Tibial artery (tissue), 4 donors: ENCODE measurements at regions not wholly inside any gene's neighbourhood (a gene's known extent, or its start where the extent isn't known, plus 50 kb on each side); places are given as distances from the start of the nearest gene placed in this dataset.
"Not testable (repeated sequence)": the region's sequence is repeated elsewhere in the genome, so short reads cannot be mapped to it uniquely, and the experiment has no call there.

Experiments
- DNase-seq, 2 donors: peaks; one replicate each; pipeline ENCODE4 v3.0.0-alpha.2; 2019
- H3K27ac ChIP-seq, 2 donors: fragments of 200-600 bp; sonication (generic) in 1 of 2; 1 replicate in 1 of 2; 2 replicates in 1 of 2; pipeline ENCODE4 v1.5.1; 2018 to 2019; ENCODE audit warnings: mild to moderate bottlenecking in 1 of 2
- H3K27me3 ChIP-seq, 2 donors: fragments of 200-600 bp; sonication (generic) in 1 of 2; one replicate each; pipeline versions ENCODE4 v1.5.1 to v1.6.0; 2016 to 2019
- H3K36me3 ChIP-seq, 3 donors: fragments of 200-600 bp; sonication (generic) in 2 of 3; one replicate each; pipeline ENCODE4 v1.5.1; 2016 to 2019; ENCODE audit warnings: mild to moderate bottlenecking in 2 of 3
- H3K4me1 ChIP-seq, 4 donors: fragments of 200-600 bp; sonication (generic) in 2 of 4; 1 replicate in 3 of 4; 2 replicates in 1 of 4; pipeline ENCODE4 v1.5.1; 2016 to 2019
- H3K4me3 ChIP-seq, 2 donors: fragments of 200-600 bp; sonication (generic) in 1 of 2; 1 replicate in 1 of 2; 2 replicates in 1 of 2; pipeline ENCODE4 v1.5.1; 2018 to 2019; ENCODE audit warnings: mild to moderate bottlenecking in 2 of 2
- H3K9me3 ChIP-seq, 3 donors: fragments of 200-600 bp; sonication (generic) in 1 of 3; one replicate each; pipeline ENCODE4 v1.5.1; 2016 to 2019
- intact Hi-C: fragments of 100-400 bp; cut with DNase I; formaldehyde crosslinking; loops from one replicate; pipeline ENCODE4 v1.15.0; 2023; ENCODE audit warnings: low total_unique reads
- TF ChIP-seq, protein P1 (sequence below), 2 experiments: fragments of 200-600 bp in 1 of 2; fragments of 450-650 bp in 1 of 2; IDR thresholded peaks; one replicate each; pipeline ENCODE4 v1.5.1; 2017 to 2019; ENCODE audit warnings: antibody characterized with exemption in 2 of 2, mild to moderate bottlenecking in 1 of 2, moderate library complexity in 1 of 2

DNA sequence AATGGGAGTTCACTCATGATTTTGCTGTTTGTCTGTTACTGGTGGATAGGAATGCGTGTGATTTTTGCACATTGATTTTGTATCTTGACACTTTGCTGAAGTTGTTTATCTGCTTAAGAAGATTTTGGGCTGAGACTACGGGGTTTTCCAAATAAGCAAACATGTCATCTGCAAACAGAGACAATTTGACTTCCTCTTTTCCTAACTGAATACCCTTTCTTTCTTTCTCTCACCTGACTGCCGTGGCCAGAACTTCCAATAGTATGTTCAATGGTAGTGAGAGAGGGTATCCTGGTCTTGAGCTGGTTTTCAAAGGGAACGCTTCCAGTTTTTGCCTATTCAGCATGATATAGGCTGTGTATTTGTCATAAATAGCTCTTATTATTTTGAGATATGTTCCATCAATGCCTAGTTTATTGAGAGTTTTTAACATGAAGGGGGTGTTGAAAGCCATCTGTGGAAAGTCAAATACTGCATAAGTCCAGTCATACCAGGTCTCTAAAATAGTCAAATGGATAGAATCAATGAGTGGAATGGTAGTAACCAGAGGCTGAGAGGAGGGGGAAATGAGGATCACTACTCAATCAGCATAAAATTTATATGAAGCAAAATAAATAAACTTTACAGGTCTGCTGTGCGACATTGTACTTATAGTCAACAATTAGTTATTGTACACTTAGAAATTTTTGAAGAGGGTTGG, 610.4 kb upstream of the ADGRB3 start:
- DNase-seq: no peak
- Histone ChIP-seq H3K4me3 (no peak overlapping the region), H3K27ac (no peak overlapping the region), H3K36me3 (no peaks in the 10 kb centered on the region), H3K27me3 (no peaks in the 10 kb centered on the region), H3K9me3 (no peaks in the 10 kb centered on the region), H3K4me1 (no peaks in the 10 kb centered on the region)
- TF ChIP-seq, protein P1, sequence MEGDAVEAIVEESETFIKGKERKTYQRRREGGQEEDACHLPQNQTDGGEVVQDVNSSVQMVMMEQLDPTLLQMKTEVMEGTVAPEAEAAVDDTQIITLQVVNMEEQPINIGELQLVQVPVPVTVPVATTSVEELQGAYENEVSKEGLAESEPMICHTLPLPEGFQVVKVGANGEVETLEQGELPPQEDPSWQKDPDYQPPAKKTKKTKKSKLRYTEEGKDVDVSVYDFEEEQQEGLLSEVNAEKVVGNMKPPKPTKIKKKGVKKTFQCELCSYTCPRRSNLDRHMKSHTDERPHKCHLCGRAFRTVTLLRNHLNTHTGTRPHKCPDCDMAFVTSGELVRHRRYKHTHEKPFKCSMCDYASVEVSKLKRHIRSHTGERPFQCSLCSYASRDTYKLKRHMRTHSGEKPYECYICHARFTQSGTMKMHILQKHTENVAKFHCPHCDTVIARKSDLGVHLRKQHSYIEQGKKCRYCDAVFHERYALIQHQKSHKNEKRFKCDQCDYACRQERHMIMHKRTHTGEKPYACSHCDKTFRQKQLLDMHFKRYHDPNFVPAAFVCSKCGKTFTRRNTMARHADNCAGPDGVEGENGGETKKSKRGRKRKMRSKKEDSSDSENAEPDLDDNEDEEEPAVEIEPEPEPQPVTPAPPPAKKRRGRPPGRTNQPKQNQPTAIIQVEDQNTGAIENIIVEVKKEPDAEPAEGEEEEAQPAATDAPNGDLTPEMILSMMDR (IDR thresholded peaks at IDR 0.05): no peak
- intact Hi-C loops: no loop called here

DNA sequence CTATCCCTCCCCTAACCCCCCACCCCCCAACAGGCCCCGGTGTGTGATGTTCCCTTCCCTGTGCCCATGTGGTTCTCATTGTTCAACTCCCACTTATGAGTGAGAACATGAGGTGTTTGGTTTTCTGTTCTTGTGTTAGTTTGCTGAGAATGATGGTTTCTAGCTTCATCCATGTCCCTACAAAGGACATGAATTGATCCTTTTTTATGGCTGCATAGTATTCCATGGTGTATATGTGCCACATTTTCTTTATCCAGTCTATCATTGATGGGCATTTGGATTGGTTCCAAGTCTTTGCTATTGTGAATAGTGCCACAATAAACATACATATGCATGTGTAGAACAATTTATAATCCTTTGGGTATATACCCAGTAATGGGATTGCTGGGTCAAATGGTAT, 612.1 kb upstream of the ADGRB3 start:
- H3K27me3 ChIP-seq, H3K9me3 ChIP-seq, DNase-seq, H3K4me3 ChIP-seq, H3K36me3 ChIP-seq, intact Hi-C loops, H3K4me1 ChIP-seq, H3K27ac ChIP-seq: not testable (repeated sequence)

DNA sequence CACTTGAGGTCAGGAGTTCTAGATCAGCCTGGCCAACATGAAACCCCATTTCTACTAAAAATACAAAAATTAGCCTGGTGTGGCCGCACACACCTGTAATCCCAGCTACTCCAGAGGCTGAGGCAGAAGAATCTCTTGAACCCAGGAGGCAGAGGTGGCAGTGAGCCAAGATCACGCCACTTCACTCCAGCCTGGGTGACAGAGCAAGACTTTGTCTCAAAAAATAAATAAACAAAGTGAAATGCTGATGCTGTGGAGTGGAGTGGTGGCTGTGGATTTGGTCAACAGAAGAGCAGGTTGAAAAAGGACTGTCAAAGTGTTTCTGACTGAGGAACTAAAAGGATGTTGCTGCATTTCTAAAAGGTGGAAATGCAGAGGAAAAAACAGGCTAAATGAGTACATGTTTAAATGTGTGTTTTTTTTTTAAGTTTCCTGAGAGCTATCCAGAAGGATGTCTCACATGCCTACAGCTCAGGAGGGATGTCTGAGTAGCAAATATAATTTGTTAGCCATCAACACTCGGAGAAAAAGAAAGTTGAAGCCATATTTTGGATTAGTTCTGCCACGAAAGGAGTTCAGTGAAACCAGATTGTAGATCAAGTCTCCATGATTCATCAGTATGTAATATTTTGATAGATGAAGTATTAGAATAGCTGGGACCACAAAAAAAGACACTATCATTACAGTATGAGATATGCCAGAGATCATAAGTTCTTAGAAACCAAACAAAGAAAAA, 621.1 kb upstream of the ADGRB3 start:
- no peak for DNase-seq
- H3K9me3 ChIP-seq: no peaks in the 10 kb centered on the region
- H3K27me3 ChIP-seq: no peaks in the 10 kb centered on the region
- TF ChIP-seq, protein P1 (IDR thresholded peaks at IDR 0.05): no peak
- no peaks in the 10 kb centered on the region for H3K4me1 ChIP-seq
- H3K36me3 ChIP-seq: no peaks in the 10 kb centered on the region
- no peak overlapping the region for H3K4me3 ChIP-seq
- H3K27ac ChIP-seq: no peak overlapping the region
- intact Hi-C loops: no loop called here

DNA sequence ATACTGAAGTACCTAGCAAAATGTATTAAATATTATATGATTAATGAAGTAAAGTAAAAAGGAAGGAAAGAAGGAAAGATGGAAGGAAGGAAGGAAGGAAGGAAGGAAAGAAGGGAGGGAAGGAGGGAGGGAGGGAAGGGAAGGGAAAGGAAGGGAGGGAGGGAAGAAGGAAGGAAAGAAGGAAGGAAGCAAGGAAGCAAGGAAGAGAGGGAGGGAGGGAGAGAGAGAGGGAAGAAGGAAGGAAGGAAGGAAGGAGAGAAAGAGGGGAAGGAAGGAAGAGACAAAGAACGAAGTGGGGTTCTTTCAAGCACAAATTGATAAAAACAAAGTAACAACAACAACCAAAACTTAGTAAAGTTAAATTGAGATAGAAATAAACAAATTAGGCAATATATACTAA, 622.3 kb upstream of the ADGRB3 start:
- DNase-seq: no peak
- intact Hi-C loops: no loop called here
- no peaks in the 10 kb centered on the region for H3K27me3 ChIP-seq
- no peak overlapping the region for H3K27ac ChIP-seq
- no peak overlapping the region for H3K4me3 ChIP-seq
- TF ChIP-seq, protein P1 (IDR thresholded peaks at IDR 0.05): no peak
- H3K4me1 ChIP-seq: no peaks in the 10 kb centered on the region
- H3K9me3 ChIP-seq: no peaks in the 10 kb centered on the region
- no peaks in the 10 kb centered on the region for H3K36me3 ChIP-seq

DNA sequence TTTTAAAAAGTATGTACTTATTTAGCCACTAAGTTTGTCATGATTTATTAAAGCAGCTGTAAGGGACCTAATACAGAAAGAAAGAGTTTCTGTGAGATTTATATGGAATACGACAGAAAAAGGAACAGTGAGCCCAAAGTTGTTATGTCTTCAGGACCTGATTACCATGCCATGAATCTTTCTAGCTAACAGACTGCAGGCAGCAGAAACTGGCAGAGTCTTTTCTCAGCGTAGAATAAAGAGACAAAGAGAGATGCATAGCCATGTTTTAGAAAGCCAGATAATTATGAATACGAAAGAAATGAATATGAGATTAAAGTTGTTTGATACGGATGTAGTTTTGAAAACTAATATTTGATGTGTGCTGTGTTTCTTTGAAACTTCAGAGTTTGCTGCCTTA, 624.1 kb upstream of the ADGRB3 start:
- no peak for DNase-seq
- Histone ChIP-seq H3K9me3 (no peaks in the 10 kb centered on the region), H3K4me1 (no peaks in the 10 kb centered on the region), H3K27me3 (no peaks in the 10 kb centered on the region), H3K36me3 (no peaks in the 10 kb centered on the region), H3K27ac (no peak overlapping the region), H3K4me3 (no peak overlapping the region)
- intact Hi-C loops: no loop called here
- TF ChIP-seq, protein P1 (IDR thresholded peaks at IDR 0.05): no peak

DNA sequence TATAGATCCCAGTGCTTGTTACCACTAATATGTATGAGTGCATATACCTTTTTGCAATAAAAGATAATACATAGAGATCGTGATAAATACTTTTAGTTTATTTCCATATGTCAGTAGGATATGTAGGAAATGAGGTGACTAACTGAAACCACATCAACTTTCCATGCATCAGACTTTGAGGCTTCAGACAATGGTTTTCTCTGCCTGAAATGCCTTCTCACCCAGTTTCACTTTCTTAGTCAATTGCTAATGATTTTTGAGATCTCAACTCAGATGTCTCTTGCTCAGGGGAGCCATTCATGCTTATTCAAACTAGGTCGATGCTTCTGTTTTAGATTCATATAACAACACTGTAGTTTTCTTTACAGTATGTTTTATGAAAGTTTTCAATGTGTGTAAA, 626.6 kb upstream of the ADGRB3 start:
- H3K27ac ChIP-seq: no peak overlapping the region
- H3K4me1 ChIP-seq: no peaks in the 10 kb centered on the region
- no peak overlapping the region for H3K4me3 ChIP-seq
- H3K36me3 ChIP-seq: no peaks in the 10 kb centered on the region
- H3K27me3 ChIP-seq: no peaks in the 10 kb centered on the region
- intact Hi-C loops: no loop called here
- H3K9me3 ChIP-seq: no peaks in the 10 kb centered on the region
- DNase-seq: no peak
- TF ChIP-seq, protein P1 (IDR thresholded peaks at IDR 0.05): no peak
